SJCRH30 (cell line): ENCODE measurements at regions not wholly inside any gene's neighbourhood (a gene's known extent, or its start where the extent isn't known, plus 50 kb on each side); places are given as distances from the start of the nearest gene placed in this dataset.
"Not testable (repeated sequence)": the region's sequence is repeated elsewhere in the genome, so short reads cannot be mapped to it uniquely, and the experiment has no call there.

Source experiments
- DNase-seq, 2 experiments: peaks; one replicate each; pipeline ENCODE4 v3.0.0-alpha.2; 2015 to 2020
- H3K27ac ChIP-seq: fragments of 250-450 bp; sonication (Bioruptor Pico); 2 replicates; pipeline ENCODE4 v1.5.1; 2020; ENCODE audit warnings: mild to moderate bottlenecking, moderate library complexity
- H3K27me3 ChIP-seq: fragments of 250-450 bp; sonication (Bioruptor Pico); 2 replicates; pipeline ENCODE4 v1.5.1; 2020; ENCODE audit warnings: mild to moderate bottlenecking, moderate library complexity
- H3K36me3 ChIP-seq: fragments of 250-450 bp; sonication (Bioruptor Pico); 2 replicates; pipeline ENCODE4 v1.5.1; 2020; ENCODE audit warnings: mild to moderate bottlenecking, moderate library complexity
- H3K4me1 ChIP-seq: fragments of 250-450 bp; sonication (Bioruptor Pico); 2 replicates; pipeline ENCODE4 v1.5.1; 2020; ENCODE audit warnings: mild to moderate bottlenecking, moderate library complexity
- H3K4me3 ChIP-seq: fragments of 250-450 bp; sonication (Bioruptor Pico); 2 replicates; pipeline ENCODE4 v1.5.1; 2020; ENCODE audit warnings: mild to moderate bottlenecking, moderate library complexity
- H3K9me3 ChIP-seq: fragments of 250-450 bp; sonication (Bioruptor Pico); replicated peaks from 2 replicates; pipeline ENCODE4 v1.5.1; 2020; ENCODE audit warnings: mild to moderate bottlenecking, moderate library complexity

- H3K36me3 ChIP-seq: no peaks in the 10 kb centered on the region
- no peak for DNase-seq
- no peaks in the 10 kb centered on the region for H3K9me3 ChIP-seq
- H3K4me3 ChIP-seq: no peak overlapping the region
- no peaks in the 10 kb centered on the region for H3K4me1 ChIP-seq
- no peaks in the 10 kb centered on the region for H3K27me3 ChIP-seq
- no peak overlapping the region for H3K27ac ChIP-seq
Observed at GRCh38 chr18:43936176-43936575, 658.9 kb upstream of the SYT4 start.

- Histone ChIP-seq H3K4me3 (no peak overlapping the region), H3K27me3 (no peaks in the 10 kb centered on the region), H3K36me3 (no peaks in the 10 kb centered on the region), H3K27ac (no peak overlapping the region), H3K9me3 (no peaks in the 10 kb centered on the region), H3K4me1 (no peaks in the 10 kb centered on the region)
- DNase-seq: no peak
Observed at GRCh38 chr18:43949291-43949690, 672.0 kb upstream of the SYT4 start.

GRCh38 chr18:43950062-43950461, 672.8 kb upstream of the SYT4 start:
- no peaks in the 10 kb centered on the region for H3K4me1 ChIP-seq
- H3K27ac ChIP-seq: no peak overlapping the region
- no peak overlapping the region for H3K4me3 ChIP-seq
- H3K9me3 ChIP-seq: no peaks in the 10 kb centered on the region
- H3K36me3 ChIP-seq: no peaks in the 10 kb centered on the region
- no peaks in the 10 kb centered on the region for H3K27me3 ChIP-seq
- DNase-seq: no peak

GRCh38 chr18:43952398-43952797, 675.1 kb upstream of the SYT4 start:
- Histone ChIP-seq H3K36me3 (no peaks in the 10 kb centered on the region), H3K9me3 (no peaks in the 10 kb centered on the region), H3K27ac (no peak overlapping the region), H3K4me3 (no peak overlapping the region), H3K27me3 (no peaks in the 10 kb centered on the region), H3K4me1 (no peaks in the 10 kb centered on the region)
- DNase-seq: no peak

- Histone ChIP-seq H3K4me3 (no peak overlapping the region), H3K9me3 (no peaks in the 10 kb centered on the region), H3K36me3 (no peaks in the 10 kb centered on the region), H3K4me1 (no peaks in the 10 kb centered on the region), H3K27ac (no peak overlapping the region), H3K27me3 (no peaks in the 10 kb centered on the region)
- DNase-seq: no peak
Observed at GRCh38 chr18:43961722-43962121, 684.4 kb upstream of the SYT4 start.

GRCh38 chr18:43964666-43965065, 687.4 kb upstream of the SYT4 start:
- Histone ChIP-seq H3K4me3 (no peak overlapping the region), H3K36me3 (no peaks in the 10 kb centered on the region), H3K9me3 (no peaks in the 10 kb centered on the region), H3K27me3 (no peaks in the 10 kb centered on the region), H3K27ac (no peak overlapping the region), H3K4me1 (no peaks in the 10 kb centered on the region)
- DNase-seq: no peak

- Histone ChIP-seq H3K4me3 (no peak overlapping the region), H3K27me3 (no peaks in the 10 kb centered on the region), H3K36me3 (no peaks in the 10 kb centered on the region), H3K9me3 (no peaks in the 10 kb centered on the region), H3K4me1 (no peaks in the 10 kb centered on the region), H3K27ac (no peak overlapping the region)
- DNase-seq: no peak
Observed at GRCh38 chr18:43965691-43966090, 688.4 kb upstream of the SYT4 start.

GRCh38 chr18:43970656-43971055, 693.4 kb upstream of the SYT4 start:
- no peak for DNase-seq
- Histone ChIP-seq H3K27me3 (no peaks in the 10 kb centered on the region), H3K4me1 (no peaks in the 10 kb centered on the region), H3K27ac (no peak overlapping the region), H3K36me3 (no peaks in the 10 kb centered on the region), H3K4me3 (no peak overlapping the region), H3K9me3 (no peaks in the 10 kb centered on the region)

GRCh38 chr18:43978174-43978573, 700.9 kb upstream of the SYT4 start:
- Histone ChIP-seq H3K9me3 (no peaks in the 10 kb centered on the region), H3K4me3 (no peak overlapping the region), H3K4me1 (no peaks in the 10 kb centered on the region), H3K27me3 (no peaks in the 10 kb centered on the region), H3K27ac (no peak overlapping the region), H3K36me3 (no peaks in the 10 kb centered on the region)
- no peak for DNase-seq

GRCh38 chr18:43982582-43982981, 698.1 kb upstream of the SETBP1 start:
- Histone ChIP-seq H3K36me3 (no peaks in the 10 kb centered on the region), H3K27me3 (no peaks in the 10 kb centered on the region), H3K9me3 (no peaks in the 10 kb centered on the region), H3K4me1 (no peaks in the 10 kb centered on the region), H3K27ac (no peak overlapping the region), H3K4me3 (no peak overlapping the region)
- no peak for DNase-seq

GRCh38 chr18:43987061-43987460, 693.6 kb upstream of the SETBP1 start:
- not testable (repeated sequence) for H3K4me3 ChIP-seq, H3K27ac ChIP-seq, H3K9me3 ChIP-seq, H3K36me3 ChIP-seq, H3K4me1 ChIP-seq, H3K27me3 ChIP-seq, DNase-seq

- H3K27me3 ChIP-seq: no peaks in the 10 kb centered on the region
- no peaks in the 10 kb centered on the region for H3K36me3 ChIP-seq
- no peaks in the 10 kb centered on the region for H3K4me1 ChIP-seq
- no peak overlapping the region for H3K4me3 ChIP-seq
- DNase-seq: no peak
- H3K27ac ChIP-seq: no peak overlapping the region
- no peaks in the 10 kb centered on the region for H3K9me3 ChIP-seq
Observed at GRCh38 chr18:43992741-43993140, 687.9 kb upstream of the SETBP1 start.

- Histone ChIP-seq H3K36me3 (no peaks in the 10 kb centered on the region), H3K27me3 (no peaks in the 10 kb centered on the region), H3K4me1 (no peaks in the 10 kb centered on the region), H3K9me3 (no peaks in the 10 kb centered on the region), H3K4me3 (no peak overlapping the region), H3K27ac (no peak overlapping the region)
- no peak for DNase-seq
Observed at GRCh38 chr18:43994381-43994780, 686.3 kb upstream of the SETBP1 start.

- no peaks in the 10 kb centered on the region for H3K36me3 ChIP-seq
- no peak overlapping the region for H3K4me3 ChIP-seq
- H3K9me3 ChIP-seq: no peaks in the 10 kb centered on the region
- DNase-seq: no peak
- H3K27ac ChIP-seq: no peak overlapping the region
- no peaks in the 10 kb centered on the region for H3K27me3 ChIP-seq
- H3K4me1 ChIP-seq: no peaks in the 10 kb centered on the region
Observed at GRCh38 chr18:44013871-44014270, 666.8 kb upstream of the SETBP1 start.

- H3K27me3 ChIP-seq: no peaks in the 10 kb centered on the region
- DNase-seq: no peak
- no peaks in the 10 kb centered on the region for H3K9me3 ChIP-seq
- no peak overlapping the region for H3K27ac ChIP-seq
- H3K4me3 ChIP-seq: no peak overlapping the region
- no peaks in the 10 kb centered on the region for H3K36me3 ChIP-seq
- no peaks in the 10 kb centered on the region for H3K4me1 ChIP-seq
Observed at GRCh38 chr18:44025421-44025820, 655.3 kb upstream of the SETBP1 start.

GRCh38 chr18:44028109-44028508, 652.6 kb upstream of the SETBP1 start:
- Histone ChIP-seq H3K27ac (no peak overlapping the region), H3K4me1 (no peaks in the 10 kb centered on the region)
- DNase-seq: no peak

GRCh38 chr18:44031063-44031462, 649.6 kb upstream of the SETBP1 start:
- no peaks in the 10 kb centered on the region for H3K4me1 ChIP-seq
- H3K9me3 ChIP-seq: no peaks in the 10 kb centered on the region
- no peak overlapping the region for H3K27ac ChIP-seq
- no peak for DNase-seq
- H3K27me3 ChIP-seq: no peaks in the 10 kb centered on the region
- H3K36me3 ChIP-seq: no peaks in the 10 kb centered on the region
- no peak overlapping the region for H3K4me3 ChIP-seq

More at GRCh38 chr18:44028109-44028508, 652.6 kb upstream of the SETBP1 start:
- Histone ChIP-seq H3K9me3 (no peaks in the 10 kb centered on the region), H3K4me3 (no peak overlapping the region), H3K36me3 (no peaks in the 10 kb centered on the region), H3K27me3 (no peaks in the 10 kb centered on the region)
